ENCODE measurements at regions not wholly inside any gene's neighbourhood (a gene's known extent, or its start where the extent isn't known, plus 50 kb on each side); places are given as distances from the start of the nearest gene placed in this dataset.

DNA sequence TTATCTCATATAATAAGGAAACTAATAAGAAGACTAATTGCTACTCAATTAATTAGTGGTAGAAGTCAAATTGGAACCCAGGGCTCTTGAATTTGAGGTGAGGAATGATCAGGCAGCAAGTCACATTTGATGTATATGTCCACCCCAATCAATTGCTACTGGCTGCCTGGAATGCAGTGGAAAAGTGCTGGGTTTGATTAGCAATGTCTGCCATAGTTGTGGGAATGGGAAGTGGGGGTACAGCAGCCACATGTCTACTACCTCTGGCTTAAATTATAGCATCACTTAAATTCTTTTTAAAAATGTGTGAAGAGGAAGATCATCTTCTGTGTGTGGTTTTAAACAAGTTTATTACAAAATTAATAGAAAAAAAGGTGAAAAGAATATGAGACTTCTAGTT lies 50.8 kb upstream of the NAV2 start:
- no peak for DNase-seq

DNA sequence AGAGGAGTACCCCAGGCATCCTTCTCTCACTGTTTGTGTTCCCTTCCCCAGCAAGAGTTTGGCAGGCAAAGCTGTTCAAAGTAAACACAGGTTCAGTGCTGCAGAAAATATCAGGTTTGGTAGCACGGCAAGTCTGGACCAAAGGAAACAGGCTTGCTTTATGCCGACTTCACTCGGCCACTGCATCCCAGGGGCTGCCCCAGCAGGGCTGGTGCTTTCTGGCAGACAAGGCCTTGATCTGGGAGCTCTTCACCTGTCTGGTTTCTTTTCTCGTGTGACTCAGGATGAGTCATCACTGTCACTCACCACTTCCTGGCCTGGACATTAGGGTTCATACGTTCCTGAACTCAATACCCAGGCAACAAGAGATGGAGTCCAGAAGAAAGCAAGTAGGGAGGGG lies 52.6 kb upstream of the NAV2 start:
- DNase-seq: no peak

DNA sequence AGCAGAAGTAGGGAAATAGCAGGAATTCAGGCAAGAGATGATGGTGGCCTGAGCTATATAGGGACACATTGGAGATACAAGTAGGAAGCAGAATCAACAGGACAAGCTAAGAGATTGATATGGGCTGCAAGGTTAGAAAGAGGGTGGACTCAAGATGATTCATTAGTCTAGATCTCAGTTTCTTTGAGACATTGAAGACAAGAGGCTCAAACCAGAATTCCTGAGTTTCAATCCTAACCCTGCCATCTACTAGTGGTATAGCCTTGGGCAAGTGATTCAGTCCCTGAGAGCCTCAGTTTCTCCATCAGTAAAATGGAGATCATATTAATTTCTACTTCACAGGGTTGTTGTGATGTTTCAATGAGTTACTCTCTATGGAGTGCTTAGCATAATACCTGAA lies 53.1 kb upstream of the NAV2 start:
- no peak for DNase-seq

DNA sequence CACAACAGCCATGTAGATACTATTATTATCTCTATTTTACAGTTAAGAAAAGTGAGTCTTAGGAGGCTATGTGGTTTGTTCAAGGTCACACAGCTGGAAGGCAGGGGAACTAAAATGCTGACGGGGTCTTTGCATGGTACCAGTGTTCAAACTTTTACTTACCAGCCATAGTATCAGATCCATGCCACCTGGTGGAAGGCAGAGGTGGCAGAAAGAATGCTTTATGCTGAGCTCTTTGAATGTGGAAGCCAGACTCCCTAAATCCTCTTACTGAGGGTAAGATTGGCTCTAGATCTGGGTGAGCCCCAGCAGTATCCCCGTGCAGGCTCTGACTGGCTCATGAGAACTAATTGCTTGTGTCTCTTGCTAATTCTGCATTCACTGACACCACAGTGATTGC lies 54.3 kb upstream of the NAV2 start:
- DNase-seq: no peak

DNA sequence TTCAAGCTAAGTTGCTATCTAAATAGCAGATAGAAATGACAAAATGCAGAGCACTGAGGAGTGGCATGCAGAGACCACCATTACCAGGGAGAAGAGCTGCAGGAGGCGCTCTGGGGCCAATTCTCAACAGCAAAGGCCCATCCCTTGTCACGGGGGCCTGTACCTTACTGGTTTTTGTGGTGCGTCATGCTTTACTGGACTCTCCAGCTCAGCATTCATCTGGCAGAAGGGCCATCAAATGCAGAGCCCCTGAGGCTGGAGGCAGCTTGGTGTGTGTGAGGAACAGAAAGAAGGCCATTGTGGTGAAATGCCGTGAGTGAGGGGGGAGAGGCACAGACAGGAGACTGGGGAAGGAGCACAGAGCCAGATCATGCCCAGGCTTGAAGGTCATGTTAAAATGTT lies 56.5 kb upstream of the NAV2 start:
- no peak for DNase-seq

DNA sequence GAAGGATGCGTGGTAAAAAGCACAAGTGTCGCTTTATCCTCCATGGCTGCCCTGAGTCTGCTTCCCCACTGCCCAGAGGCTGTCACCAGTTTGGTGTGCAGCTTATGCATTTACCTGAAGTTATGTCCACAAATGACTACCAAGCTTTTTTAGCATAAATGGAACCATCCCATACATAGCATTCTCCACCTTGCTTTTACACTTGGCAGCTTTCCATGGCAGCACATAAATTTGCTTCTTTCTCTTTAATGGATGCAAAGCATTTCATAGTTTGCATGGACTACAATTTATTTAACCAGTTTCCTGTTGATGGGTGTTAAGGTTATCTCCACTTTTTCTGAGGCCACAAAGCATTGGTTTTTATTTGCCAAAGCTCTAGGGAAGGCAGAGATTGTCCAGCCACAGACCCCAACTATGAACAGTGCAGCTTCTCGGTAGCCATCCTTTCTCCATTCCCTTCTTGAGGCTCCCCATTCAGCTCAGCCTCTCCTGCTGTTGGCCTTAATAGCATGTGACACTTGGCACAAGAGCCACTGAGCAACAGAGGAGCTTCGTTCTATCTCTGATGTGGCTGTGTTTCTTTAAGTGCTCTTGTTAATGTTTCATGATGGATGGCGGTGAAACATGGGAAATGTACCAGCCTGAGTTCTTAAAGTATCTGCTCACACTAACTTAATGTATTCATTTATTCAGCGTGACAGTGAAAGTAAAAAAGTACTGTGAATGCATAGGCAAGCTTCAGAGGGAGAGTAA lies 59.8 kb upstream of the NAV2 start:
- DNase-seq: no peak

DNA sequence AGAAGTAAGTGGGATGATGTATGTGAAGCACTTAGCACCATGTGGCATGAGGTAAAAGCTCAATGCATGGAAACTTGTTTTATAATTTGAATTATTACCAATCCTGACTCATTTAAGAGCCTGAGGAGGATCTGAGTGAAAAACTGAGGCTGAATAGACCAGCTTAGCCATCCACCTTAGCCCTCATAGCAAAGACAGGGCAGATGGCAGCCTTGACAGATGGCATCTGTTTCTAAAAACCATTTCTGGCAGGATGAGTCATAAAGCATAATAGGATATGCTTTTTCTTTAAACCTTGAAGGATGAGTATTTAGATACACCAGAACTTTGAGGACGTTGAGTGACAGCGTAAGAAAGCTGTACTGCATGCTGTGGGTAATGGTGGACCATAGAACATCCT lies 61.0 kb upstream of the NAV2 start:
- no peak for DNase-seq

DNA sequence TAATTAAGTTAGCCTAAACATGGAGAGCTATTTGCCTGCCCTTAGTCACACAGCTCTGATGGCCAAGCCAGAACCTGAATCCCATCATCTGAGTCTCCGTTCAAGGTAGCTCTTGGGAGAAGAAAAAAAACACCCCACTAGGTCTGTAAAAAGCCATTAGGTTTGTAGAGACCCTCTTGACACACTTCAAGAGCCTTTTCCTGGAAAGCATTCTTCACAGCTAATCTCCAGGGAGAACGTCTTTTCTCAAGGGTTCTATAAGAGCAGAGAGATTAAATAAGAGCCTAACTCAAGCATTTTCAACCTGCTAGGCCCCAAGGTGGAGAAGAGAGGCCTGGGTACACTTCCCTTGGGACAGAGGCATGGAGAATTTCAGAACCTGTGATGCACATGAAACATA lies 61.6 kb upstream of the NAV2 start:
- DNase-seq: no peak

DNA sequence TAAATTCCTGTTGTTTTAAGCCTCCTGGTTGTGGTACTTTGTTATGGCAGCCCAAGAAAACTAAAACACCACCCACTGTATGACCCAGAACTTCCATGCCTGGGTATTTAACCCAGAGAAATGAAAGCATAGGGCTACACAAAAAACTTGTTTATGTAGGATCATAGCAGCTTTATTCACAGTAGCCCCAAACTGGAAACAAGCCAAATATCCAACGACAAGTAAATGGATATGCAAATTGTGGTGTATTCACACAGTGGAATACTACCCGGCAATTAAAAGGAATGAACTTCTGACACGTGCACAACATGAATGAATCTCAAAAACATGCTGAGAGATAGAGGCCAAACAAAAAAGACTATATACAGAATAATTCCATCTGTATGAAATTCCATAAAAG lies 62.2 kb upstream of the NAV2 start:
- no peak for DNase-seq

DNA sequence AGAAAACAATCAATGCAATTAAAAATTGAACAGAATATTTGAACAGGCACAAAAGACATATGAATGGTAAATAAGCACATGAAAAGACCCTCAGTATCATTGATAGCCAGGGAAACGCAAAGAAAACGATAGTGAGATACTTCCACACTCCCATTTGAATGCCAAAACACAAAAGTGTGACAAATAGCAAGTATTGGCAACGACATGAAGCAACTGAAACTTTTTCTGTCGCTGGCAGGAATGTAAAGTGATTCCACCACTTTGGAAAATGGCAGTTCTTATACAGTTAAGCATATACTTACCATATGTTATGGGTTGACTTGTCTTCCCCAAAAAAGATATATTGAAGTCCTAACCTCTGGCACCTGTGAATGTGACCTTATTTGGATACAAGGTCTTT lies 62.9 kb upstream of the NAV2 start:
- no peak for DNase-seq

DNA sequence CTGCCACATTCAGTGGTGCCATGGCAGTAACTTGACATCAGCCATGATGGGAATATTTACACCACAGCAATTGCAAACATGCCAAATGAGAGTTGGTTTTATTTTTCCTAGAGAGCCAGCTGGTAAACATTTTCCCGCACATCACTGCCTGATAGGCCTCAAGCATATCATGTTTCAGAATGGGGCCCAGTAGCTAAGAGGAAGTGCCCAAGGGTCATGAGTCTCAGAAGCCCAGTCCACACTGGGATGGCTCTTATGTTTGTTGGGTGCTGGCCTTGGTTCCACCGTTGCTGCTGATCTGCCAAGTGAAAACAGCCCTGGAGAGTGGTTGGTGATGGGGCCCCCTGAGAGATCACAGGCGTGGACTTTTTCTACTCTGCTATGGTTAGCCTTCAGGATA lies 64.3 kb upstream of the NAV2 start:
- DNase-seq: no peak

DNA sequence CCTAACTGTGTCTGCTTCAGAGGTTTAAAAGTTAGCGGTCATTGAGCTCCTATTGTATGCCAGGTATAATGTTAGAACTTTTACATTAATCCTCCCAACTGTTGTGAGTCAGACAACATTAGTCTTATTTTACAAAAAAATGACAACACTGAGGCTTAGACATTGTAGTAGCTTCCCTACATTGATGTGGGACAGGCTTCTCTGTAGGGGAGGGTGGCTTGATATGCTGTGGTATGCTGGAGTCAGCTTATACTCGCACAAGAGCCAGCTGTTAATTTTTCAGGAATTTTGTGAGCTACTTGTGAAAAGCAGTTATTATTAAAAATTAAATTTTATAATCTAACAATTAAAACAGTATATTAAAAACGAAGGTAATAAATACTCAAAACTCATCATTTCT lies 64.8 kb upstream of the NAV2 start:
- no peak for DNase-seq

DNA sequence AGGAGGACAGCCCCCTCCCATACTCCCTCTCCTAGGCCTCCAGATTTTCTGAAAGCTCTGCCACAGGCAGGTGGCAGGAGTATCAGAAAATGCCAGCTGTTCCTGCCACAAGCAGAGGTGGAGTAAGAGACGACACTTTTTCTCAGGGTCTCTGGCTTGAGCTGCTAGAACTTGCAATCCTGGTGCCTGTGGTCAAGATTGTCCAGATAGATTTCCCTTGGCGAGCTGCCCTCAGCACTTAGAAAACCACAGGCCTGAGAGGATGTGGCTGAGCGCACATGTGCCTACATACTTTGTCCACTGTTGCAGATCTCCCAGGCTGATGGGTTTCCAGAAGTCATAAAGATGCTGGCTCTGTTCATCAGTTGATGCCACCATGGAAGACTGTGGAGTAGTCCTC lies 65.7 kb upstream of the NAV2 start:
- DNase-seq: no peak

DNA sequence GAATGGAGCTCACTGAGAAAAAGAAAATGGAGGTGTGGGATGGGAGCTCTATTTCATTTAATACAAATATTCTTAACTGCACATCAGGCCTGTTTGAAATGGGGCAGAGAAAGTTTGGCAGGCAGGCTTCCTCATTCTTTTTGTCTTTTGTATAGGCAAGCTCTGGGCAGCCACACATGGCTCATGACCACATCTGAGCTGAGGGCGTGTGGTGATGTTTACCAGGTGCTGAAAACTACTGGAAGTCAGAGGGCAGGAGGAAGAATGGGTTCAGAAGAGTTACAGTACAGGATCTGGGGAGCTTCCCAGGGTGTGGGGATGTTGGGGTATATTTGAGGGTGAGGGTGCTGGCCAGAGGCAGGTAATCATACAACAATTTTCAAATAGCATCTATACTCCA lies 66.3 kb upstream of the NAV2 start:
- DNase-seq: no peak

DNA sequence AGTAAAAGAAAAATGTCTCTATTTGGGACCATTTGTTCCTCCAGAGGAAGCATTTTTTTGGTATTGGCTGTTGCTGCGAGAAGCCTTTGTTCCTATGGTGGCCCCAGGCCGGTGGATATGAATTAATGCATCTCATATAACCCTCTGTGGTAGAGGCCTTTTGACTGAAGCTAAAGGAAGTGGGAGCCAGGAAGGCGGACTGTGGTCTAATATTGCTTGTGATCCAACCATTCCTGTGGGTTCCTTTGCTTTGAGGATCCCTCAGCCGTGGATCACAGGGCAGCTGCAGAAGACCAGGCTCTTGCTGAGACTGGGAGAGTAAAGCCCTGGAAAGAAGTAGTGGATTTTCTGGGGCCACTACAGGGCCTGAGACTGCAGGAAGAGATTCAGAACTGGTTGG lies 68.3 kb upstream of the NAV2 start:
- no peak for DNase-seq

DNA sequence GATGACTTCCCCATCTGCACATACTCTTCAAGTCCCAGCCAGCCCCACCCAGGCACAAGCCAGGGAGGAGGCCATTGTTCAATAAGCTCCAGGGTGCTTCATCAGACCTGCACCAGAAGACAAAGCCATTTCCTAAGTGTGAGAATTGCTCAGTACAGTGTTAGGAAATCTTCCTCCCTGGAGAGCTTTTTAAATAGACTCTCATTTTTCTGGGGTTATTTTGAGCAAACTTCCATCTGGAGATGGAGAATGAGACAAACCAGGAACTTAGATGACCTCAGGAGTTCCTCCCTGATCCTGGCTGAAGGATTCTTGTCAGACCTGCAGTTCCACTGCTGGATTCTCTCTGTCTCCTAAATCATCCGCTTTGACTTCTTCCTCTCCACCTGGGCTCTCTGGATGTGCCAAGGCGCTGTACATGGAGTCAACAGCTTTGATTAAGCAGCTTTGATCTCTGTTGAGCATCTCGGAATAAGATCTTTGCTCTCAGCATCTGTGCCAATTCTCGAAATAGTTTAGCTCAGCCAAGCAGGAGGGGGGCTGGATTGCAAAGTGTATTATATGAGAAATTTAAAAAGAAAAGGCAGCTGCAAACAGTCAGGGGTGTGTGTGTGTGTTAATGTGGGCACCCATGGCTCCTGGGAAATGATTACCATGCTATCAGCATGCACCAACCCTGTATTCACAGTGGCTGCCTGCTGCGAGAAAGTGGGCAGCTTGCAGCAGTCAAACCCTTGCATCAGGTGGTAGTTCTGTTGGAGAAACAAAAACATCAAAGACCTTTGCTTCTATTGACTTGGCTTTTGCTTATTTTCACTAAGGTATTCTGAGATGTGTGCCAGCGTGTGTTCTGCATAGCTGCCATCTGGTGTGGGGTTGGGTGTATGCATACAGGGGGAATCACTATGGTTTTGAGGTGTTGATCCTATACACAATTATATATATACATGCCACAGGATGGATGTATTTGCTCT lies 70.2 kb upstream of the NAV2 start:
- no peak for DNase-seq

DNA sequence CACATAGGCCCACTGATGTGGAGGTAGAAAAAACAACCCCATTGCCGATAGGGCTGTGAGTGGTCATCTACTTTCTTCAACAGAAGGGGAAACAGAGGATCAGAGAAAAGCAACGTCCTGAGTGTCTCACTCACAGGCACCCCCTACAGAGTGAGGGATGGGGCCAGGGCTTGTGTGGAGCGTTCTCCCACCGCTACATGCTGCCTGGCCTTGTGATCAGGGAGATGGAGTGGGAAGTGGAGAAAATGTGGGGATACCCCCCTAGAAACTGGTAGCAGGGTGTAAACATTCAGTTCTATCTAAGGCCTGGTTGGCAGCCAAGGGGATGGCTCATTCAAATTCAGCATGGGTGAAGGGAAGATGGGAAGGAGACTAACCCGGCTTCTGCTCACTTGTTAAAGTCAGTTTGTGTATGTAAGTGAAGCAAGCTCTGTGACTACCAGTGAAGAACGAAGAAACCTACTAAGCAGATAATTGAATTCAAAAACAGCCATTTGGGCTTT lies 73.0 kb upstream of the NAV2 start:
- DNase-seq: no peak

DNA sequence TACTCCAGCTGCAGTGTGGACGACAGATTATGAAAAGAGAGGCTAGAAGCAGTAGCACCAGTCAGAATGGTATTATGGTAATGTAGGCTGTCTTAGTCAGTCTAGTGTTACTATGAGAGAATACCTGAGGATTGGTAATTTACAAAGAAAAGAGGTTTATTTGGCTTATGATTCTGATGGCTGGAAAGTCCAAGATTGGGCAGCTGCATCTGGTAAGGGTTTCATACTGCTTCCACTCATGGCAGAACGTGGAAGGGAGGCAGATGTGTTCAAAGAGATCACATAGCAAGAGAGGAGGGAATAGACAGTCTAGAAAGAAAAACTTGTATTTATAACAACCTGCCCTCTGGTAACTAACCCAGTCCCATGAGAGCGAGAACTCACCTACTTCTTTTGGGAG lies 77.3 kb upstream of the NAV2 start:
- DNase-seq: no peak

DNA sequence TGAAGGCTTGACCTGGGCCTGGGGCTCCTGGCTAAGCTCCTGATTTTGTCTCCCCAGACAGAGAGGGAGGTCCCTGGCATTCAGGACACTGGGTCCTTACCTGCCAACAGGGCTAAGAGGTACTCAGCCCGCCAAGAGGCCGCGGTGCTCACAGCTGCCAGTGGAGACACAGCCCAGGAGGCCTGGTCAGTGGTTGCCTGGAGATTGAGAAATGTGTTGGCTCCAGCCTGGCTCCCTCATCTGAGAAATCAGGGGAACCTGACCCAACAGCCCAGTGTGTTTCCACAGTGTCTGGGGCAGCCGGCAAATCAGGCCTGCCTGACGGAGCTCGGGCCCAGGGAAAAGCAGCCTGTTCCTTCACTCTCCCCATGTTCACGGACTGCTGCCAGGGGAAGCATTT lies 79.4 kb upstream of the NAV2 start:
- no peak for DNase-seq

DNA sequence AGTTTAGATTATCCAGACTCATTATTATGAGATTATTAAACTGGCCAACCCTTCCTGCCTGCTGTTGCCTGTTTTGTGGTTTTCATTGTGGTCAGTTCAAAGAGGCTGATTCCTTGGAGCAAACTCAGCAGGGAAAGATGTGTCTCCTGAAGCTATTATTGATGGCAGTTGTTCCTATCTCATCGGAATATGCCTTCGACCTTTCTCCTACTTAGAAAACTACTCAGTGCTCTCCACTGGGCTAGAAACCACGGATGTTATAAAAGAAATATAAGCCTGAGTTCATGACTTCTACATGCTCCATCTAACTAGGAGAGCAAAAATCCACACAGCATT lies 80.2 kb upstream of the NAV2 start:
- no peak for DNase-seq

DNA sequence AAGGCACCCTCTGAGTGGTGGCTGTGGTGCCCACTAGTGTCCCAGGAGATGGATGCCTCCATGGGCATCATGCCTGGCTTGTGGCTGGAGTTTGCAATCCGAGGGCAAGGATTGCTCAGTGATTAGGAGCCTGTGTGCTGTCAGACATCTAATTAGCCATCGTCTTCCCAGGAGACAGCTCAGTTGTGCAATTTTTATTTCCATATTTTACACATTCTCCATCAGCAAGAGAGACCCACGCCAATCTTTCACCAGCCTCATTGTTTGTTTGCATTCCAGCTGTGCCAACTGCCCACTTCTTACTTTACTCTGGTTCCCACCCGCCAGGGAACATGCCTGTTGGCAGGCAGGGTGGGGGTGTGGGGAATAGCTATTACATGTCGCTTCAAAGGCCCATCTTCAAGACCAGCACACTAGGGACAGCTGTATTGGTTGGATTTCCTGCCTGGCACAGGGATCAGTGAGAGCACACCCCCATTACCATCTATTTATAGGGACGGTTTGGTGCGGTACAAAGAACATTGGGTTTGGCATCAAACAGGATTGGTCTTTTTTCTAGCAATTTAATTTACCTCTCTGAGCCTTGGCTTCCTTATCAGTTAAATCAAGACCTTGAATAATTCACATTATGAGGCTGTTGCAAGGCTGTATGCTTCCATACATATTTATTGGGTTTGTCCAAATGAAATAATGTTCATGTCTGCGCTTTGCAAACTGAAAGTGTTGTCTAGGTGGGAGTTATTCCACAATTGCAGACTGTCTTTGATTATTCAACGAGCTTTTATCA lies 80.7 kb upstream of the NAV2 start:
- DNase-seq: no peak

DNA sequence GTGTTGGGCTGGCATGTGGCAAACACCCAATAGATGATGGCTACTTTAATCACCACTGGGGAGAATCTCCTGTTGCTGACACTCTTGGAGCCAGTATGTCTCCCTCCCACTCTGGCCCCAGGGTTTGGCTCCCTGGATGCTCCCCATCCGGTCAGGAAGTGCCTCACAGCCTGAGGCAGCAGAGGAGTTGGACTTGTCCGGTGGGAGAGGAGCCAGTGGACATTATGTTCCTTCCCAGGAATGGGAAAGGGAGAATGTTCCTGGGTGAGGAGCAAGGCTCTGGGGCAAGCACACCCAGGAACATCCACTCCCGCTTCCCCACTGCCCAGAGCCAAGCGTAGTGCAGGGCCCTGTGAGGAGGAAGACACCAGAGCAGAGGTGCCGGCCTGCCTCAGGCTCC lies 84.6 kb upstream of the NAV2 start:
- no peak for DNase-seq

DNA sequence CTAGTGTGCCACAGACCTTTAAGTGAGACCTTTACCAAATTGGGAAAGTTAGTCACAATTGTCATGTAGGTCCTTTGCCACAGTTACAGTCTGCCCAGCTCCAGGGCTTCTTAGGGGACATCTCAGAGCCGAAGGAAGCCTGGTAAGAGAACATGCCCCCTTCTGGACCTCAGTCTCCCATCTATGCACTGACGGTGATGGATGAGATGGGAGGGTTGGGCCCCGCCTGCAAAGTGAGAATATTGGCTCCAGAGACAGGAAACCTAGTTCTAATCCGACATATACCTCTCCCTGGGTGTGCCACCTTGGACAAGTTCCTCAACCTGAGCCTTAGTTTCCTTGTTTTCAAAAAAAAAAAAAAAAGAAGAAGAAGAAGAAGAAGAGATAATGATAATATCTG lies 85.1 kb upstream of the NAV2 start:
- no peak for DNase-seq
